H1 (cell line): ENCODE measurements at regions not wholly inside any gene's neighbourhood (a gene's known extent, or its start where the extent isn't known, plus 50 kb on each side); places are given as distances from the start of the nearest gene placed in this dataset.

Experiments
- CTCF ChIA-PET: fragments of 300-600 bp; sonication (Branson Sonifier 250); formaldehyde crosslinking; loops from one replicate; lab custom pipeline; 2021; ENCODE audit not compliant: partially characterized antibody; lab: Charles Lee
- POLR2A ChIA-PET: fragments of 300-600 bp; sonication (Branson Sonifier 250); formaldehyde crosslinking; loops from one replicate; lab custom pipeline; 2021; ENCODE audit warnings: inconsistent platforms; ENCODE audit not compliant: partially characterized antibody; lab: Charles Lee
- DNase-seq, 2 experiments: peaks; one replicate each; pipeline versions ENCODE4 v3.0.0 to v3.0.0-alpha.2; 2010 to 2022; ENCODE audit warnings: low spot score in 2 of 2, low read depth in 1 of 2, mixed read lengths in 1 of 2
- FAIRE-seq: peaks from 2 replicates; lab custom pipeline; 2011; peaks lifted over from hg19 to GRCh38; lab: Jason Lieb, UNC
- H2AFZ ChIP-seq: 2 replicates; pipeline ENCODE4 v1.8.1; 2012; ENCODE audit warnings: low read length, inconsistent platforms
- H2AK5ac ChIP-seq: 2 replicates; pipeline ENCODE4 v1.6.1; 2013; ENCODE audit warnings: low read depth, low read length
- H2BK120ac ChIP-seq: replicated peaks from 2 replicates; pipeline ENCODE3; 2013; ENCODE audit warnings: low read depth, low read length, inconsistent platforms
- H2BK12ac ChIP-seq: 2 replicates; pipeline ENCODE4 v1.6.1; 2013; ENCODE audit warnings: low read depth, low read length
- H2BK15ac ChIP-seq: 2 replicates; pipeline ENCODE4 v1.6.1; 2013; ENCODE audit warnings: low read length
- H2BK20ac ChIP-seq: 2 replicates; pipeline ENCODE4 v1.6.1; 2013; ENCODE audit warnings: low read length
- H2BK5ac ChIP-seq: 2 replicates; pipeline ENCODE4 v1.6.1; 2013; ENCODE audit warnings: low read depth, low read length
- H3K14ac ChIP-seq: 2 replicates; pipeline ENCODE4 v1.6.1; 2013; ENCODE audit warnings: inconsistent platforms; ENCODE audit not compliant: insufficient read length
- H3K18ac ChIP-seq: 2 replicates; pipeline ENCODE4 v1.6.1; 2013; ENCODE audit warnings: low read length; ENCODE audit errors: extremely low read depth
- H3K23ac ChIP-seq: 2 replicates; pipeline ENCODE4 v1.6.1; 2013; ENCODE audit warnings: inconsistent platforms; ENCODE audit not compliant: insufficient read length
- H3K23me2 ChIP-seq: 2 replicates; pipeline ENCODE4 v1.6.1; 2013; ENCODE audit warnings: low read depth, low read length
- H3K27ac ChIP-seq: 2 replicates; pipeline ENCODE4 v1.6.1; 2011; ENCODE audit warnings: low read depth, low read length, inconsistent platforms
- H3K27me3 ChIP-seq, 4 experiments: replicated peaks in 1 of 4; 1 replicate in 1 of 4; 2 replicates in 3 of 4; pipeline versions ENCODE4 v1.6.1 to v1.8.1; 2011 to 2013; ENCODE audit warnings: low read length in 3 of 4, mild to moderate bottlenecking in 3 of 4, inconsistent platforms in 2 of 4, mixed read lengths in 2 of 4, moderate library complexity in 1 of 4; ENCODE audit not compliant: control insufficient read depth in 3 of 4, insufficient read depth in 3 of 4; ENCODE audit errors: extremely low read depth in 1 of 4
- H3K36me3 ChIP-seq, 4 experiments: 2 replicates each; pipeline versions ENCODE4 v1.6.1 to v1.8.1; 2011 to 2013; ENCODE audit warnings: mild to moderate bottlenecking in 4 of 4, low read length in 3 of 4, moderate library complexity in 2 of 4, control low read depth in 1 of 4, inconsistent platforms in 1 of 4; ENCODE audit not compliant: insufficient read depth in 4 of 4, control insufficient read depth in 2 of 4
- H3K4ac ChIP-seq: replicated peaks from 2 replicates; pipeline ENCODE3; 2013; ENCODE audit warnings: low read length, low read depth, mixed read lengths, inconsistent platforms; ENCODE audit not compliant: insufficient read length
- H3K4me1 ChIP-seq, 4 experiments: replicated peaks in 1 of 4; 1 replicate in 1 of 4; 2 replicates in 3 of 4; pipeline versions ENCODE4 v1.6.1 to v1.8.1; 2011 to 2013; ENCODE audit warnings: low read length in 3 of 4, inconsistent platforms in 2 of 4, mixed read lengths in 1 of 4; ENCODE audit not compliant: insufficient read depth in 4 of 4, control insufficient read depth in 3 of 4
- H3K4me2 ChIP-seq, 2 experiments: 2 replicates each; pipeline versions ENCODE4 v1.6.1 to v1.8.1; 2011 to 2013; ENCODE audit warnings: low read depth in 2 of 2, low read length in 2 of 2, control low read depth in 1 of 2, inconsistent platforms in 1 of 2, mild to moderate bottlenecking in 1 of 2; ENCODE audit not compliant: insufficient read depth in 1 of 2
- H3K4me3 ChIP-seq, 4 experiments: fragments of 200-600, 300-600 bp in 1 of 4; sonication (generic), shearing (Covaris generic), sonication (Bioruptor Twin) in 1 of 4; 2 replicates each; pipeline versions ENCODE4 v1.5.1 to v1.8.1; 2011 to 2016; ENCODE audit warnings: low read length in 4 of 4, low read depth in 3 of 4, control low read depth in 2 of 4, inconsistent platforms in 2 of 4, mild to moderate bottlenecking in 2 of 4, mixed read lengths in 1 of 4, moderate library complexity in 1 of 4; ENCODE audit not compliant: insufficient read depth in 2 of 4; ENCODE audit errors: extremely low read depth in 1 of 4
- H3K56ac ChIP-seq: replicated peaks from 2 replicates; pipeline ENCODE3; 2013; ENCODE audit warnings: low read depth, mild to moderate bottlenecking, mixed read lengths, low read length, inconsistent platforms; ENCODE audit not compliant: insufficient read length
- H3K79me1 ChIP-seq: 2 replicates; pipeline ENCODE4 v1.6.1; 2013; ENCODE audit warnings: low read depth, low read length, control low read depth
- H3K79me2 ChIP-seq, 2 experiments: 2 replicates each; pipeline versions ENCODE4 v1.6.1 to v1.8.1; 2012 to 2013; ENCODE audit warnings: low read length in 2 of 2, mild to moderate bottlenecking in 2 of 2, inconsistent platforms in 1 of 2; ENCODE audit not compliant: insufficient read depth in 2 of 2, control insufficient read depth in 1 of 2
- H3K9ac ChIP-seq, 4 experiments: replicated peaks in 1 of 4; 1 replicate in 1 of 4; 2 replicates in 3 of 4; pipeline versions ENCODE4 v1.6.1 to v1.8.1; 2011 to 2013; ENCODE audit warnings: low read depth in 3 of 4, low read length in 3 of 4, control low read depth in 2 of 4, mild to moderate bottlenecking in 2 of 4, moderate library complexity in 2 of 4, inconsistent platforms in 1 of 4; ENCODE audit errors: extremely low read depth in 1 of 4
- H3K9me3 ChIP-seq, 2 experiments: 2 replicates each; pipeline versions ENCODE4 v1.6.1 to v1.8.1; 2012 to 2013; ENCODE audit warnings: mild to moderate bottlenecking in 2 of 2, moderate library complexity in 2 of 2, control low read depth in 1 of 2, inconsistent platforms in 1 of 2, low read depth in 1 of 2, low read length in 1 of 2, mixed read lengths in 1 of 2; ENCODE audit not compliant: insufficient read depth in 2 of 2
- H4K20me1 ChIP-seq, 2 experiments: replicated peaks in 1 of 2; 2 replicates each; pipeline versions ENCODE3 to v1.8.1; 2011 to 2013; ENCODE audit warnings: inconsistent platforms in 2 of 2, low read length in 2 of 2, mild to moderate bottlenecking in 1 of 2; ENCODE audit not compliant: insufficient read depth in 2 of 2, control insufficient read depth in 1 of 2
- H4K5ac ChIP-seq: 2 replicates; pipeline ENCODE4 v1.6.1; 2013; ENCODE audit warnings: low read length, low read depth, mixed read lengths, inconsistent platforms; ENCODE audit not compliant: insufficient read length
- H4K8ac ChIP-seq: 2 replicates; pipeline ENCODE4 v1.8.0; 2013; ENCODE audit warnings: mild to moderate bottlenecking, moderate library complexity, low read length, inconsistent platforms; ENCODE audit not compliant: insufficient read depth; ENCODE audit errors: extremely low read depth
- H4K91ac ChIP-seq: replicated peaks from 2 replicates; pipeline ENCODE3; 2013; ENCODE audit warnings: low read length, mixed read lengths, inconsistent platforms; ENCODE audit not compliant: insufficient read length
- CHD2 ChIP-seq: IDR thresholded peaks from 2 replicates; pipeline ENCODE4 v1.6.1; 2012; ENCODE audit warnings: low read length, improper control_type of control experiment
- FOSL1 ChIP-seq: IDR thresholded peaks from 2 replicates; pipeline ENCODE4 v1.6.1; 2011; ENCODE audit warnings: mild to moderate bottlenecking, low read depth, low read length, moderate library complexity; ENCODE audit not compliant: insufficient read depth
- GABPA ChIP-seq: IDR thresholded peaks from 2 replicates; pipeline ENCODE4 v1.6.1; 2011; ENCODE audit warnings: mild to moderate bottlenecking, low read length, moderate library complexity, borderline replicate concordance; ENCODE audit not compliant: insufficient read depth
- GTF2F1 ChIP-seq: IDR thresholded peaks from 2 replicates; pipeline ENCODE4 v1.6.1; 2012; ENCODE audit warnings: low read depth, low read length, improper control_type of control experiment, borderline replicate concordance
- NANOG ChIP-seq: IDR thresholded peaks from 2 replicates; pipeline ENCODE4 v1.6.1; 2011; ENCODE audit warnings: low read length, low read depth, mild to moderate bottlenecking, inconsistent platforms; ENCODE audit not compliant: insufficient read depth, poor library complexity, severe bottlenecking
- POLR2A ChIP-seq, 2 experiments: IDR thresholded peaks; 1 replicate in 1 of 2; 2 replicates in 1 of 2; pipeline ENCODE4 v1.6.1; 2011; ENCODE audit warnings: low read depth in 2 of 2, low read length in 2 of 2, mild to moderate bottlenecking in 2 of 2; ENCODE audit errors: control extremely low read depth in 1 of 2
- RAD21 ChIP-seq, 2 experiments: IDR thresholded peaks in 1 of 2; conservative IDR thresholded peaks in 1 of 2; 2 replicates each; pipeline ENCODE4 v1.6.1; 2011; ENCODE audit warnings: low read depth in 2 of 2, low read length in 2 of 2, improper control_type of control experiment in 1 of 2, inconsistent platforms in 1 of 2, mild to moderate bottlenecking in 1 of 2, moderate library complexity in 1 of 2
- RFX5 ChIP-seq: IDR thresholded peaks from 2 replicates; pipeline ENCODE4 v1.6.1; 2011; ENCODE audit warnings: low read depth, low read length, improper control_type of control experiment, borderline replicate concordance
- RNF2 ChIP-seq: fragments of 200-900, 300-1000 bp; sonication (generic); IDR thresholded peaks from 2 replicates; pipeline ENCODE4 v1.7.1; 2016; ENCODE audit warnings: borderline replicate concordance, low read depth, mild to moderate bottlenecking, antibody characterized with exemption, low read length; ENCODE audit not compliant: poor library complexity, severe bottlenecking; ENCODE audit errors: missing control alignments
- SIRT6 ChIP-seq: IDR thresholded peaks from one replicate; pipeline ENCODE4 v1.7.1; 2012; ENCODE audit warnings: low read length, inconsistent platforms
- TBP ChIP-seq: IDR thresholded peaks from 2 replicates; pipeline ENCODE4 v1.6.1; 2011; ENCODE audit warnings: low read depth, low read length, improper control_type of control experiment
- TF ChIP-seq, protein P1 (sequence below): IDR thresholded peaks from 2 replicates; pipeline ENCODE4 v1.6.1; 2012; ENCODE audit warnings: inconsistent platforms

DNA sequence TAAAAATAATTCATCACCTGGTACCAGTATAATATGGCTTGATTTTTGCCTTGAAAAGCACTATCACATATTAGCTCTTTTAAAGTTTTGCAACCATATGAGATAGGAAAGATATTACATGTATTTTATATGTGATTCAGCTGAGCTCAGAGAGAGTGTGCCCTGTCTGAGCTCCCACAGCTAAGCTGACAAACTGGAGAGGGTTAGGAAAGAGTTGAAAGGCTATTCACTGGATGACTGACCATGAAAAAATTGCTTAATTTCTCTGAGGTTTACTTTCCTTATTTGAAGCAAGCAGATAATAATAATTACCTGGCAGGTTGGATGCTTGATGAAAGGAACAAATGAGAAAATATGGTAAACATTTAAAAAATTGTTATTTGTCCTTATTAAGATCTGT is 97.4 kb upstream of the CCDC80 start:
- no peaks in the 10 kb centered on the region for H3K23me2 ChIP-seq

More for the DNA sequence above, 97.4 kb upstream of the CCDC80 start:
- Histone ChIP-seq H4K20me1 (no peaks in the 10 kb centered on the region), H3K4me2 (no peak overlapping the region), H3K79me1 (no peaks in the 10 kb centered on the region), H3K27me3 (no peaks in the 10 kb centered on the region), H3K56ac (no peak overlapping the region), H3K23ac (no peak overlapping the region), H2BK120ac (no peak overlapping the region), H3K18ac (no peak overlapping the region), H2BK5ac (no peak overlapping the region), H3K9ac (no peak overlapping the region), H3K9me3 (no peaks in the 10 kb centered on the region), H2AK5ac (no peak overlapping the region), H2BK20ac (no peak overlapping the region), H3K4ac (no peak overlapping the region), H2BK12ac (no peak overlapping the region), H3K4me1 (no peaks in the 10 kb centered on the region), H3K79me2 (no peaks in the 10 kb centered on the region), H3K4me3 (no peak overlapping the region), H3K27ac (no peak overlapping the region), H3K36me3 (no peaks in the 10 kb centered on the region), H4K8ac (no peak overlapping the region), H4K91ac (no peak overlapping the region), H4K5ac (no peak overlapping the region), H2AFZ (no peak overlapping the region), H2BK15ac (no peak overlapping the region), H3K14ac (no peak overlapping the region)
- ChIA-PET CTCF (interaction anchor here (1.3 to 2.0 kb wide), 3 partner anchors 76 to 241 kb away, joined by 7 to 9 read pairs (median 7); no protein-coding TSS in a partner anchor), POLR2A (no interaction called here)
- no peak for DNase-seq
- TF ChIP-seq GABPA: no peak
- no peak for TF ChIP-seq CHD2
- no peak for TF ChIP-seq RFX5
- no peak for TF ChIP-seq POLR2A (IDR thresholded peaks at IDR 0.05; ENCODE audit: control extremely low read depth in 1 of 2, low read depth in 2 of 2, low read length in 2 of 2)
- TF ChIP-seq RAD21 (IDR thresholded peaks at IDR 0.05 in 1 of 2, conservative IDR thresholded peaks at IDR 0.05 in 1 of 2; ENCODE audit: low read depth in 2 of 2, low read length in 2 of 2): no peak
- no peak for TF ChIP-seq GTF2F1
- no peak for TF ChIP-seq FOSL1
- TF ChIP-seq, protein P1, sequence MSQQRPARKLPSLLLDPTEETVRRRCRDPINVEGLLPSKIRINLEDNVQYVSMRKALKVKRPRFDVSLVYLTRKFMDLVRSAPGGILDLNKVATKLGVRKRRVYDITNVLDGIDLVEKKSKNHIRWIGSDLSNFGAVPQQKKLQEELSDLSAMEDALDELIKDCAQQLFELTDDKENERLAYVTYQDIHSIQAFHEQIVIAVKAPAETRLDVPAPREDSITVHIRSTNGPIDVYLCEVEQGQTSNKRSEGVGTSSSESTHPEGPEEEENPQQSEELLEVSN: no peak
- TF ChIP-seq NANOG: no peak
- TF ChIP-seq RNF2: no peak
- no peak for TF ChIP-seq TBP
- TF ChIP-seq SIRT6: no peak
- no peak for FAIRE-seq
